HCT116 (cell line): ENCODE measurements at regions not wholly inside any gene's neighbourhood (a gene's known extent, or its start where the extent isn't known, plus 50 kb on each side); places are given as distances from the start of the nearest gene placed in this dataset.

Experiments used
- ATAC-seq: fragments of 200-7000 bp; cut with Tn5 transposase; 2 replicates; pipeline ENCODE4 v1.9.1; 2020; ENCODE audit warnings: mild to moderate bottlenecking, moderate library complexity
- BruUV-seq: library from RNA; stranded (reverse); fragments of 400-500 nt; replicated peaks from 2 replicates; lab custom pipeline; 2021; lab: Mats Ljungman, UMichigan
- CTCF ChIA-PET: fragments of 300-600 bp; sonication (Branson Sonifier 250); formaldehyde crosslinking; loops from one replicate; lab custom pipeline; 2021; ENCODE audit warnings: antibody characterized with exemption; lab: Charles Lee
- POLR2A ChIA-PET: fragments of 300-600, 350-600 bp; sonication (Branson Sonifier 250); formaldehyde crosslinking; loops from one replicate; lab custom pipeline; 2021; ENCODE audit warnings: antibody characterized with exemption; lab: Charles Lee
- RAD21 ChIA-PET, 2 experiments: fragments of 300-600 bp; sonication (Branson Sonifier 250); formaldehyde crosslinking; loops; one replicate each; lab custom pipeline; 2023; ENCODE audit warnings: low total read pairs in 2 of 2; ENCODE audit not compliant: uncharacterized antibody in 2 of 2, unreplicated experiment in 2 of 2, low non-redundant PET in 1 of 2; lab: Charles Lee
- DNase-seq: peaks from one replicate; pipeline ENCODE4 v3.0.0-alpha.2; 2010; ENCODE audit warnings: low read depth, low spot score
- H2AFZ ChIP-seq: fragments of 200-600 bp; shearing (Covaris generic), sonication (generic); 2 replicates; pipeline ENCODE4 v1.6.1; 2017; ENCODE audit warnings: low read depth, mixed run types, mixed read lengths, antibody characterized with exemption, low read length; ENCODE audit not compliant: poor library complexity, severe bottlenecking
- H3K27ac ChIP-seq: 2 replicates; pipeline ENCODE4 v1.5.1; 2012; ENCODE audit warnings: low read depth, low read length
- H3K27me3 ChIP-seq: fragments of 200-600 bp; sonication (generic); 2 replicates; pipeline ENCODE4 v1.6.1; 2016; ENCODE audit warnings: mixed run types, low read length, mixed read lengths; ENCODE audit not compliant: insufficient read depth
- H3K36me3 ChIP-seq, 2 experiments: fragments of 200-500 bp in 1 of 2; fragments of 200-600 bp in 1 of 2; sonication (Bioruptor generic) in 1 of 2; sonication (generic) in 1 of 2; 2 replicates each; pipeline versions ENCODE4 v1.5.1 to v1.6.1; 2014 to 2016; ENCODE audit warnings: low read length in 2 of 2, inconsistent platforms in 1 of 2, mixed read lengths in 1 of 2, mixed run types in 1 of 2; ENCODE audit not compliant: insufficient read depth in 2 of 2, control insufficient read depth in 1 of 2
- H3K4me1 ChIP-seq, 2 experiments: fragments of 200-600 bp in 1 of 2; sonication (generic) in 1 of 2; 2 replicates each; pipeline versions ENCODE4 v1.5.1 to v1.6.1; 2012 to 2017; ENCODE audit warnings: low read length in 2 of 2, inconsistent platforms in 1 of 2, mild to moderate bottlenecking in 1 of 2, mixed read lengths in 1 of 2, mixed run types in 1 of 2, moderate library complexity in 1 of 2; ENCODE audit not compliant: insufficient read depth in 2 of 2, control insufficient read depth in 1 of 2
- H3K4me2 ChIP-seq: fragments of 200-600 bp; sonication (generic); 2 replicates; pipeline ENCODE4 v1.6.1; 2017; ENCODE audit warnings: mixed run types, low read length, mixed read lengths
- H3K4me3 ChIP-seq, 2 experiments: fragments of 200-600 bp in 1 of 2; sonication (generic) in 1 of 2; replicated peaks in 1 of 2; 2 replicates each; pipeline ENCODE4 v1.5.1; 2011 to 2016; ENCODE audit warnings: low read length in 2 of 2, control low read depth in 1 of 2, low read depth in 1 of 2, mild to moderate bottlenecking in 1 of 2, mixed read lengths in 1 of 2, mixed run types in 1 of 2
- H3K79me2 ChIP-seq: fragments of 200-600 bp; sonication (generic); 2 replicates; pipeline ENCODE4 v1.6.1; 2017; ENCODE audit warnings: mild to moderate bottlenecking, mixed run types, low read length, moderate library complexity, mixed read lengths; ENCODE audit not compliant: insufficient read depth
- H3K9ac ChIP-seq: fragments of 200-600 bp; sonication (generic); 2 replicates; pipeline ENCODE4 v1.6.1; 2016; ENCODE audit warnings: low read length, mixed read lengths
- H3K9me2 ChIP-seq: fragments of 200-600 bp; sonication (generic), shearing (Covaris generic); 2 replicates; pipeline ENCODE4 v1.6.1; 2017; ENCODE audit warnings: mixed run types, mild to moderate bottlenecking, moderate library complexity; ENCODE audit not compliant: insufficient read depth
- H3K9me3 ChIP-seq, 2 experiments: fragments of 200-500 bp in 1 of 2; fragments of 200-600 bp in 1 of 2; sonication (Bioruptor generic) in 1 of 2; sonication (generic) in 1 of 2; 2 replicates each; pipeline ENCODE4 v1.6.1; 2014 to 2017; ENCODE audit warnings: low read length in 2 of 2, mixed read lengths in 2 of 2, inconsistent platforms in 1 of 2, low read depth in 1 of 2, mild to moderate bottlenecking in 1 of 2, mixed run types in 1 of 2, moderate library complexity in 1 of 2; ENCODE audit not compliant: control insufficient read depth in 1 of 2, insufficient read depth in 1 of 2
- H4K20me1 ChIP-seq: fragments of 200-600 bp; sonication (generic), shearing (Covaris generic); 2 replicates; pipeline ENCODE4 v1.6.1; 2017; ENCODE audit warnings: mixed run types, mild to moderate bottlenecking, moderate library complexity; ENCODE audit not compliant: insufficient read depth
- CTCF ChIP-seq, 3 experiments: fragments of 200-600 bp in 1 of 3; sonication (generic) in 1 of 3; IDR thresholded peaks in 2 of 3; conservative IDR thresholded peaks in 1 of 3; 2 replicates each; pipeline ENCODE4 v1.5.1; 2012 to 2017; ENCODE audit warnings: low read depth in 2 of 3, low read length in 2 of 3, antibody characterized with exemption in 1 of 3, borderline replicate concordance in 1 of 3, control low read depth in 1 of 3, mild to moderate bottlenecking in 1 of 3, mixed read lengths in 1 of 3, mixed run types in 1 of 3, moderate library complexity in 1 of 3; ENCODE audit not compliant: insufficient read depth in 1 of 3
- RAD21 ChIP-seq: IDR thresholded peaks from 2 replicates; pipeline ENCODE4 v1.6.1; 2012; ENCODE audit warnings: low read depth, mild to moderate bottlenecking
- REST ChIP-seq: IDR thresholded peaks from 2 replicates; pipeline ENCODE4 v1.6.1; 2012; ENCODE audit warnings: low read depth
- TCF7L2 ChIP-seq: IDR thresholded peaks from 2 replicates; pipeline ENCODE4 v1.7.0; 2011; ENCODE audit warnings: borderline replicate concordance, inconsistent platforms; ENCODE audit not compliant: insufficient read depth, insufficient read length; ENCODE audit errors: extremely low read depth
- YY1 ChIP-seq: IDR thresholded peaks from 2 replicates; pipeline ENCODE4 v1.6.1; 2011; ENCODE audit warnings: low read length, low read depth, moderate library complexity, mild to moderate bottlenecking; ENCODE audit not compliant: insufficient replicate concordance; ENCODE audit errors: extremely low read depth
- ZFX ChIP-seq: fragments of 450-650 bp; IDR thresholded peaks from 2 replicates; pipeline ENCODE4 v1.6.1; 2017
- intact Hi-C: fragments of 100-400 bp; cut with micrococcal nuclease; formaldehyde crosslinking; loops from 2 replicates; pipeline ENCODE4 v1.10.0; 2022
- TF ChIP-seq, protein P1 (sequence below): IDR thresholded peaks from 2 replicates; pipeline ENCODE4 v1.6.1; 2012

- TF ChIP-seq ZFX, result no peak
- no peak for TF ChIP-seq YY1
- TF ChIP-seq, protein P1, sequence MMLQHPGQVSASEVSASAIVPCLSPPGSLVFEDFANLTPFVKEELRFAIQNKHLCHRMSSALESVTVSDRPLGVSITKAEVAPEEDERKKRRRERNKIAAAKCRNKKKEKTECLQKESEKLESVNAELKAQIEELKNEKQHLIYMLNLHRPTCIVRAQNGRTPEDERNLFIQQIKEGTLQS, result no peak
- TF ChIP-seq RAD21, result no peak
- TF ChIP-seq REST, result no peak
- TF ChIP-seq, all 23 proteins: peak for 0
These were observed 927.6 kb upstream of the ATXN8OS start for GRCh38 chr13:69180034-69180433.

DNA sequence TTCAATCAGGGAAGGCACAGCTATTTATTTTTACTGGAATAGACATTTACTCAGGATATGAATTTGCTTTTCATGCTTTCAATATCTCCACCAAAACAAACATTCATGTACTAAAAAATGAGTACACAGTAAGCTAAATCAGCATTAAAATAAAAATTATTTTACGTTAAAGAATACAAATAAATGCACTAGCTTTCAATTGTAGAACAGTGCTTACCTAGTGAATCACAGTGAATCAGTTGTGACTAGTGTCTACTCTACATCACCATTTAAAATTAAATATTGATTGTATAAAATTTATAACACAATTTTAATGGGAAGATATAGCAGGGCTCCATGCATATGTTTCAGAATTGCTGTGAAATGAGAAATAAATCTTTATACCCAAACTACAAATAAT lies 929.6 kb upstream of the ATXN8OS start:
- no peaks in the 10 kb centered on the region for H4K20me1 ChIP-seq
- 0 out of 4 replicates have a peak, but pooled peaks cover 0 to 3% of the 10 kb centered on the region in 2 experiments for H3K9me3 ChIP-seq
- ATAC-seq (no peak), DNase-seq (no peak)
- TF ChIP-seq CTCF (IDR thresholded peaks at IDR 0.05 in 2 of 3, conservative IDR thresholded peaks at IDR 0.05 in 1 of 3; ENCODE audit: borderline replicate concordance in 1 of 3, insufficient read depth in 1 of 3, low read depth in 2 of 3, low read length in 2 of 3) (no peak), RAD21 (no peak), TCF7L2 (no peak)
- H3K27ac ChIP-seq, result no peak overlapping the region
- H3K79me2 ChIP-seq, result no peaks in the 10 kb centered on the region
- BruUV-seq, result no TSS peak
- ChIA-PET POLR2A (no interaction called here), CTCF (no interaction called here), RAD21 (no interaction called here)
- H3K9me2 ChIP-seq, result no peaks in the 10 kb centered on the region
- no peak overlapping the region for H3K9ac ChIP-seq
- H3K36me3 ChIP-seq, result no peaks in the 10 kb centered on the region
- intact Hi-C loops, result no loop called here
- H3K4me1 ChIP-seq, result no peaks in the 10 kb centered on the region
- H3K4me3 ChIP-seq, result no peak overlapping the region
- no peak overlapping the region for H3K4me2 ChIP-seq
- no peaks in the 10 kb centered on the region for H3K27me3 ChIP-seq
- H2AFZ ChIP-seq, result no peak overlapping the region

More at GRCh38 chr13:69180034-69180433, 927.6 kb upstream of the ATXN8OS start:
- RAD21 ChIA-PET, result no interaction called here
- no peak overlapping the region for H3K9ac ChIP-seq
- ATAC-seq (no peak), DNase-seq (no peak)
- no peaks in the 10 kb centered on the region for H3K36me3 ChIP-seq
- H3K79me2 ChIP-seq, result no peaks in the 10 kb centered on the region
- 0 out of 4 replicates have a peak, but pooled peaks cover 0 to 1% of the 10 kb centered on the region in 2 experiments for H3K9me3 ChIP-seq
- H4K20me1 ChIP-seq, result no peaks in the 10 kb centered on the region
- CTCF ChIA-PET, result interaction anchor here (1.2 kb wide), 1 partner anchor 358 kb away, joined by 3 read pairs; no protein-coding TSS in a partner anchor
- POLR2A ChIA-PET, result no interaction called here
- H3K4me2 ChIP-seq, result no peak overlapping the region
- no peaks in the 10 kb centered on the region for H3K4me1 ChIP-seq
- intact Hi-C loops, result no loop called here
- no peak overlapping the region for H3K27ac ChIP-seq
- no TSS peak for BruUV-seq
- no peaks in the 10 kb centered on the region for H3K27me3 ChIP-seq
- no peaks in the 10 kb centered on the region for H3K9me2 ChIP-seq
- no peak overlapping the region for H3K4me3 ChIP-seq
- no peak overlapping the region for H2AFZ ChIP-seq
